IMR-90 (cell line): ENCODE measurements at regions not wholly inside any gene's neighbourhood (a gene's known extent, or its start where the extent isn't known, plus 50 kb on each side); places are given as distances from the start of the nearest gene placed in this dataset.

ENCODE experiments used
- ATAC-seq: fragments of 200-7000 bp; cut with Tn5 transposase; 2 replicates; pipeline ENCODE4 v1.9.1; 2020; ENCODE audit warnings: low read depth, mild to moderate bottlenecking, moderate library complexity
- BruUV-seq: library from RNA; stranded (reverse); fragments of 400-500 nt; replicated peaks from 2 replicates; lab custom pipeline; 2021; lab: Mats Ljungman, UMichigan
- CTCF ChIA-PET: fragments of 300-600 bp; formaldehyde crosslinking; extraction: SDS; loops from one replicate; lab custom pipeline; 2021; ENCODE audit warnings: antibody characterized with exemption; lab: Yijun Ruan, JAX
- POLR2A ChIA-PET: fragments of 300-600 bp; sonication (Branson Sonifier 250); formaldehyde crosslinking; loops from one replicate; lab custom pipeline; 2022; ENCODE audit warnings: antibody characterized with exemption; ENCODE audit not compliant: unreplicated experiment; lab: Charles Lee
- DNase-seq: peaks from one replicate; pipeline ENCODE4 v3.0.0; 2013
- H2AFZ ChIP-seq: replicated peaks from 2 replicates; pipeline ENCODE3; 2013; ENCODE audit warnings: low read length, mild to moderate bottlenecking; ENCODE audit not compliant: poor library complexity
- H2AK5ac ChIP-seq: 2 replicates; pipeline ENCODE4 v1.6.1; 2013; ENCODE audit warnings: low read depth, low read length, inconsistent platforms
- H2AK9ac ChIP-seq: replicated peaks from 2 replicates; pipeline ENCODE3; 2013; ENCODE audit warnings: mild to moderate bottlenecking, low read depth, low read length, moderate library complexity; ENCODE audit not compliant: poor library complexity
- H2BK120ac ChIP-seq: 2 replicates; pipeline ENCODE4 v1.6.1; 2013; ENCODE audit warnings: low read depth, low read length, inconsistent platforms
- H2BK15ac ChIP-seq: 3 replicates; pipeline ENCODE4 v1.6.1; 2013; ENCODE audit warnings: low read depth, low read length, inconsistent platforms
- H2BK20ac ChIP-seq: 2 replicates; pipeline ENCODE4 v1.6.1; 2013; ENCODE audit warnings: low read depth, mild to moderate bottlenecking, inconsistent platforms, low read length, moderate library complexity
- H2BK5ac ChIP-seq: 2 replicates; pipeline ENCODE4 v1.6.1; 2013; ENCODE audit warnings: mild to moderate bottlenecking, low read depth, low read length, inconsistent platforms; ENCODE audit not compliant: poor library complexity, severe bottlenecking
- H3K14ac ChIP-seq: replicated peaks from 2 replicates; pipeline ENCODE4 v1.6.1; 2013; ENCODE audit warnings: low read depth, low read length, inconsistent platforms
- H3K18ac ChIP-seq: 2 replicates; pipeline ENCODE4 v1.6.1; 2013; ENCODE audit warnings: low read depth, low read length, control low read depth
- H3K23ac ChIP-seq: 2 replicates; pipeline ENCODE4 v1.6.1; 2013; ENCODE audit warnings: low read depth, low read length, inconsistent platforms
- H3K27ac ChIP-seq: 2 replicates; pipeline ENCODE4 v1.5.1; 2013; ENCODE audit warnings: mild to moderate bottlenecking, control low read depth, low read length; ENCODE audit not compliant: insufficient read depth
- H3K27me3 ChIP-seq: 2 replicates; pipeline ENCODE4 v1.6.1; 2013; ENCODE audit warnings: low read length; ENCODE audit not compliant: control insufficient read depth, insufficient read depth
- H3K36me3 ChIP-seq: 2 replicates; pipeline ENCODE4 v1.6.1; 2013; ENCODE audit warnings: low read length, mixed read lengths; ENCODE audit not compliant: control insufficient read depth, insufficient read depth
- H3K4ac ChIP-seq: 2 replicates; pipeline ENCODE4 v1.6.1; 2013; ENCODE audit warnings: low read depth, low read length, inconsistent platforms
- H3K4me1 ChIP-seq: 2 replicates; pipeline ENCODE4 v1.6.1; 2013; ENCODE audit warnings: low read length, mixed read lengths; ENCODE audit not compliant: control insufficient read depth, insufficient read depth
- H3K4me2 ChIP-seq: 2 replicates; pipeline ENCODE4 v1.6.1; 2013; ENCODE audit warnings: low read depth, mild to moderate bottlenecking, control low read depth, low read length, moderate library complexity
- H3K4me3 ChIP-seq: 2 replicates; pipeline ENCODE4 v1.5.1; 2013; ENCODE audit warnings: low read depth, mild to moderate bottlenecking, control low read depth, low read length, moderate library complexity; ENCODE audit not compliant: insufficient read depth
- H3K56ac ChIP-seq: 2 replicates; pipeline ENCODE4 v1.6.1; 2013; ENCODE audit warnings: low read length, inconsistent platforms; ENCODE audit not compliant: insufficient read depth; ENCODE audit errors: extremely low read depth
- H3K79me1 ChIP-seq, 2 experiments: 2 replicates each; pipeline ENCODE4 v1.6.1; 2013; ENCODE audit warnings: low read length in 2 of 2, inconsistent platforms in 1 of 2, low read depth in 1 of 2
- H3K9ac ChIP-seq: 2 replicates; pipeline ENCODE4 v1.6.1; 2013; ENCODE audit warnings: low read depth, low read length, control low read depth
- H3K9me1 ChIP-seq: 2 replicates; pipeline ENCODE4 v1.6.1; 2013; ENCODE audit warnings: low read length, inconsistent platforms; ENCODE audit not compliant: insufficient read depth
- H3K9me3 ChIP-seq: 2 replicates; pipeline ENCODE4 v1.6.1; 2013; ENCODE audit warnings: low read length; ENCODE audit not compliant: control insufficient read depth, insufficient read depth
- H4K20me1 ChIP-seq: 2 replicates; pipeline ENCODE4 v1.6.1; 2013; ENCODE audit warnings: low read length, inconsistent platforms; ENCODE audit not compliant: insufficient read depth
- H4K5ac ChIP-seq: 2 replicates; pipeline ENCODE4 v1.6.1; 2013; ENCODE audit warnings: mild to moderate bottlenecking, low read depth, low read length, control low read depth
- H4K8ac ChIP-seq, 2 experiments: 2 replicates each; pipeline ENCODE4 v1.6.1; 2013; ENCODE audit warnings: low read depth in 2 of 2, low read length in 2 of 2, control low read depth in 1 of 2, inconsistent platforms in 1 of 2
- H4K91ac ChIP-seq: 2 replicates; pipeline ENCODE4 v1.6.1; 2013; ENCODE audit warnings: low read depth, low read length, inconsistent platforms; ENCODE audit not compliant: insufficient read depth
- BHLHE40 ChIP-seq: fragments of 150-350 bp; IDR thresholded peaks from 2 replicates; pipeline ENCODE4 v1.6.1; 2016; ENCODE audit warnings: mild to moderate bottlenecking, low read depth, low read length
- CEBPB ChIP-seq: IDR thresholded peaks from 2 replicates; pipeline ENCODE4 v1.6.1; 2012; ENCODE audit warnings: low read depth, low read length, improper control_type of control experiment
- CHD1 ChIP-seq: IDR thresholded peaks from 2 replicates; pipeline ENCODE4 v1.6.1; 2012; ENCODE audit warnings: low read depth, low read length, improper control_type of control experiment
- FOS ChIP-seq: fragments of 150-350 bp; IDR thresholded peaks from 2 replicates; pipeline ENCODE4 v1.6.1; 2016; ENCODE audit warnings: low read depth, low read length
- MAFK ChIP-seq: IDR thresholded peaks from 2 replicates; pipeline ENCODE4 v1.6.1; 2012; ENCODE audit warnings: low read depth, low read length, improper control_type of control experiment
- MAZ ChIP-seq: IDR thresholded peaks from 2 replicates; pipeline ENCODE4 v1.6.1; 2012; ENCODE audit warnings: low read depth, mild to moderate bottlenecking, low read length, improper control_type of control experiment, moderate library complexity, borderline replicate concordance
- MXI1 ChIP-seq: IDR thresholded peaks from 2 replicates; pipeline ENCODE4 v1.6.1; 2012; ENCODE audit warnings: low read depth, mild to moderate bottlenecking, low read length, moderate library complexity, borderline replicate concordance
- NFE2L2 ChIP-seq: fragments of 150-350 bp; IDR thresholded peaks from 2 replicates; pipeline ENCODE4 v1.6.1; 2016; ENCODE audit warnings: low read depth, mild to moderate bottlenecking, low read length
- POLR2A ChIP-seq: IDR thresholded peaks from 2 replicates; pipeline ENCODE4 v1.6.1; 2012; ENCODE audit warnings: mild to moderate bottlenecking, low read depth, low read length
- RAD21 ChIP-seq: IDR thresholded peaks from 2 replicates; pipeline ENCODE4 v1.6.1; 2012; ENCODE audit warnings: low read length, improper control_type of control experiment
- RCOR1 ChIP-seq: IDR thresholded peaks from 2 replicates; pipeline ENCODE4 v1.6.1; 2012; ENCODE audit warnings: mild to moderate bottlenecking, low read length, improper control_type of control experiment; ENCODE audit not compliant: insufficient replicate concordance
- RFX5 ChIP-seq: IDR thresholded peaks from 2 replicates; pipeline ENCODE4 v1.8.0; 2012; ENCODE audit warnings: low read depth, mild to moderate bottlenecking, low read length, moderate library complexity
- USF2 ChIP-seq: fragments of 150-350 bp; IDR thresholded peaks from 2 replicates; pipeline ENCODE4 v1.6.1; 2017; ENCODE audit warnings: mild to moderate bottlenecking, antibody characterized with exemption, low read length, low read depth
- WGBS, 2 experiments: methylation state at CpG; one replicate each; pipeline versions ENCODE4 v1.1.5 to v1.1.7; 2013; ENCODE audit warnings: missing lambda C conversion rate in 2 of 2; ENCODE audit not compliant: insufficient read length in 1 of 2; ENCODE audit errors: extremely low coverage in 2 of 2; 5-methylcytosine and 5-hydroxymethylcytosine counted together
- dilution Hi-C: fragments of 300-500 bp; cut with HindIII; formaldehyde crosslinking; loops from one replicate; pipeline ENCODE4 v1.14.3; 2018; ENCODE audit warnings: low sequenced_read_pairs; ENCODE audit not compliant: unreplicated experiment
- in situ Hi-C: fragments of 300-500 bp; cut with MboI; formaldehyde crosslinking; loops from 3 replicates; pipeline ENCODE4 v1.14.3; 2019; ENCODE audit warnings: low sequenced_read_pairs, inconsistent platforms, mixed read lengths
- intact Hi-C: fragments of 100-400 bp; cut with micrococcal nuclease; formaldehyde crosslinking; loops from 2 replicates; pipeline ENCODE4 v1.10.0; 2022
- TF ChIP-seq, protein P1 (sequence below): fragments of 150-350 bp; IDR thresholded peaks from 2 replicates; pipeline ENCODE4 v1.6.1; 2016; ENCODE audit warnings: low read depth, mild to moderate bottlenecking, low read length, moderate library complexity, borderline replicate concordance
- TF ChIP-seq, protein P2 (sequence below): conservative IDR thresholded peaks from 2 replicates; pipeline ENCODE4 v1.5.1; 2012; ENCODE audit warnings: mild to moderate bottlenecking, low read depth, low read length, improper control_type of control experiment

DNA sequence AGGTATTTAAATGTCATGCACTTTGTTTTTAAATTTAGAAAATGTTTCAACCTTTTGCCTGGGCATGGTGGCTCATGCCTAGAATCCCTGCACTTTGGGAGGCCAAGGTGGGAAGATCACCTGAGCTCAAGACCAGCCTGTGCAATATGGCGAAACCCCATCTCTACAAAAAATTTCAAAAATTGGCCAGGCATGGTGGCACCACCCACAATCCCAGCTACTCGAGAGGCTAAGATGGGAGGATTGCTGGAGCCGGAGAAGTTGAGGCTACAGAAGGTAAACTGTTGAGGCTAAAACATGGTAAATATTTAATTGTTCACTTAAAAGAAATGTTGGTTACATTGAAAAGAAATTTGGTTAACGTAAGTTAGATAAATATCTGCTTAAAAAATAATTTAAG, 108.4 kb upstream of the IGLL5 start:
- H3K79me1 ChIP-seq, result no peaks in the 10 kb centered on the region
- DNase-seq (no peak), ATAC-seq (no peak)
- H2AK9ac ChIP-seq, result no peak overlapping the region
- no peak overlapping the region for H2BK120ac ChIP-seq
- no peak overlapping the region for H4K91ac ChIP-seq
- TF ChIP-seq POLR2A, result no peak
- no peak for TF ChIP-seq MAFK
- TF ChIP-seq CHD1, result no peak
- TF ChIP-seq, protein P1, sequence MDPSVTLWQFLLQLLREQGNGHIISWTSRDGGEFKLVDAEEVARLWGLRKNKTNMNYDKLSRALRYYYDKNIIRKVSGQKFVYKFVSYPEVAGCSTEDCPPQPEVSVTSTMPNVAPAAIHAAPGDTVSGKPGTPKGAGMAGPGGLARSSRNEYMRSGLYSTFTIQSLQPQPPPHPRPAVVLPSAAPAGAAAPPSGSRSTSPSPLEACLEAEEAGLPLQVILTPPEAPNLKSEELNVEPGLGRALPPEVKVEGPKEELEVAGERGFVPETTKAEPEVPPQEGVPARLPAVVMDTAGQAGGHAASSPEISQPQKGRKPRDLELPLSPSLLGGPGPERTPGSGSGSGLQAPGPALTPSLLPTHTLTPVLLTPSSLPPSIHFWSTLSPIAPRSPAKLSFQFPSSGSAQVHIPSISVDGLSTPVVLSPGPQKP, result no peak
- TF ChIP-seq, protein P2, sequence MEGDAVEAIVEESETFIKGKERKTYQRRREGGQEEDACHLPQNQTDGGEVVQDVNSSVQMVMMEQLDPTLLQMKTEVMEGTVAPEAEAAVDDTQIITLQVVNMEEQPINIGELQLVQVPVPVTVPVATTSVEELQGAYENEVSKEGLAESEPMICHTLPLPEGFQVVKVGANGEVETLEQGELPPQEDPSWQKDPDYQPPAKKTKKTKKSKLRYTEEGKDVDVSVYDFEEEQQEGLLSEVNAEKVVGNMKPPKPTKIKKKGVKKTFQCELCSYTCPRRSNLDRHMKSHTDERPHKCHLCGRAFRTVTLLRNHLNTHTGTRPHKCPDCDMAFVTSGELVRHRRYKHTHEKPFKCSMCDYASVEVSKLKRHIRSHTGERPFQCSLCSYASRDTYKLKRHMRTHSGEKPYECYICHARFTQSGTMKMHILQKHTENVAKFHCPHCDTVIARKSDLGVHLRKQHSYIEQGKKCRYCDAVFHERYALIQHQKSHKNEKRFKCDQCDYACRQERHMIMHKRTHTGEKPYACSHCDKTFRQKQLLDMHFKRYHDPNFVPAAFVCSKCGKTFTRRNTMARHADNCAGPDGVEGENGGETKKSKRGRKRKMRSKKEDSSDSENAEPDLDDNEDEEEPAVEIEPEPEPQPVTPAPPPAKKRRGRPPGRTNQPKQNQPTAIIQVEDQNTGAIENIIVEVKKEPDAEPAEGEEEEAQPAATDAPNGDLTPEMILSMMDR, result no peak
- TF ChIP-seq RCOR1, result no peak
- TF ChIP-seq NFE2L2, result no peak
- no peak for TF ChIP-seq USF2
- TF ChIP-seq BHLHE40, result no peak
- no peak for TF ChIP-seq CEBPB
- no peak for TF ChIP-seq RAD21
- no peak for TF ChIP-seq MXI1
- no peak for TF ChIP-seq MAZ
- TF ChIP-seq RFX5, result no peak
- TF ChIP-seq FOS, result no peak
- H3K9me3 ChIP-seq, result no peaks in the 10 kb centered on the region
- no peak overlapping the region for H3K23ac ChIP-seq
- no TSS peak for BruUV-seq
- no peaks in the 10 kb centered on the region; the same call in 1 of the 2 replicates for H3K27me3 ChIP-seq
- no peak overlapping the region for H2BK20ac ChIP-seq
- H2AK5ac ChIP-seq, result no peak overlapping the region
- no peak overlapping the region for H2BK15ac ChIP-seq
- dilution Hi-C loops (no loop called here), in situ Hi-C loops (no loop called here), intact Hi-C loops (no loop called here)
- H4K20me1 ChIP-seq, result no peaks in the 10 kb centered on the region
- H3K4ac ChIP-seq, result no peak overlapping the region
- H3K56ac ChIP-seq, result no peak overlapping the region
- H4K8ac ChIP-seq, result no peak overlapping the region
- ChIA-PET CTCF (interaction anchor here (1.0 kb wide), 1 partner anchor 9 kb away, joined by 3 read pairs; no protein-coding TSS in a partner anchor), POLR2A (no interaction called here)
- whole genome bisulfite sequencing, 2 experiments, result no CpG with 5 or more reads among the region's 4 CpGs
- H3K14ac ChIP-seq, result no peak overlapping the region
- no peaks in the 10 kb centered on the region for H3K4me1 ChIP-seq
- H3K9me1 ChIP-seq, result no peaks in the 10 kb centered on the region
- H3K36me3 ChIP-seq, result no peaks in the 10 kb centered on the region
- H3K4me3 ChIP-seq, result no peak overlapping the region
- H3K4me2 ChIP-seq, result no peak overlapping the region
- H2AFZ ChIP-seq, result no peak overlapping the region
- H2BK5ac ChIP-seq, result no peak overlapping the region
- H3K9ac ChIP-seq, result no peak overlapping the region
- H3K27ac ChIP-seq, result no peak overlapping the region
- H3K18ac ChIP-seq, result no peak overlapping the region
- H4K5ac ChIP-seq, result no peak overlapping the region
